Middle frontal gyrus (tissue), 1 donor: ENCODE measurements at regions not wholly inside any gene's neighbourhood (a gene's known extent, or its start where the extent isn't known, plus 50 kb on each side); places are given as distances from the start of the nearest gene placed in this dataset.

Experiments
- DNase-seq: peaks from one replicate; pipeline ENCODE4 v3.0.0-alpha.2; 2015; ENCODE audit warnings: low spot score; ENCODE audit errors: extremely low spot score

GRCh38 chr17:69716556-69716955 lies 302.1 kb downstream of the MAP2K6 start:
- DNase-seq: no peak

GRCh38 chr17:69717214-69717613 lies 302.7 kb downstream of the MAP2K6 start:
- DNase-seq: no peak

GRCh38 chr17:69717819-69718218 lies 303.3 kb downstream of the MAP2K6 start:
- DNase-seq: no peak

GRCh38 chr17:69719474-69720048 lies 305.1 kb downstream of the MAP2K6 start:
- no peak for DNase-seq

- no peak for DNase-seq
Measured at GRCh38 chr17:69722518-69722917, 308.0 kb downstream of the MAP2K6 start.

GRCh38 chr17:69723316-69723715 lies 308.8 kb downstream of the MAP2K6 start:
- no peak for DNase-seq

GRCh38 chr17:69723741-69724140 lies 309.2 kb downstream of the MAP2K6 start:
- DNase-seq: no peak

- DNase-seq: no peak
Measured at GRCh38 chr17:69724238-69724637, 309.7 kb downstream of the MAP2K6 start.

GRCh38 chr17:69725146-69725545 lies 310.6 kb downstream of the MAP2K6 start:
- no peak for DNase-seq

- DNase-seq: no peak
Measured at GRCh38 chr17:69728816-69729215, 314.3 kb downstream of the MAP2K6 start.

- DNase-seq: no peak
Measured at GRCh38 chr17:69729944-69730343, 315.4 kb downstream of the MAP2K6 start.

GRCh38 chr17:69732272-69732918 lies 317.9 kb downstream of the MAP2K6 start:
- no peak for DNase-seq

- no peak for DNase-seq
Measured at GRCh38 chr17:69733171-69734012, 318.9 kb downstream of the MAP2K6 start.

GRCh38 chr17:69734656-69735055 lies 320.2 kb downstream of the MAP2K6 start:
- no peak for DNase-seq

- DNase-seq: no peak
Measured at GRCh38 chr17:69735285-69735684, 320.8 kb downstream of the MAP2K6 start.

- no peak for DNase-seq
Measured at GRCh38 chr17:69743091-69743490, 328.6 kb downstream of the MAP2K6 start.

- DNase-seq: no peak
Measured at GRCh38 chr17:69744512-69745070, 330.1 kb downstream of the MAP2K6 start.

- DNase-seq: no peak
Measured at GRCh38 chr17:69749911-69750310, 325.1 kb upstream of the KCNJ16 start.

- DNase-seq: no peak
Measured at GRCh38 chr17:69757688-69758430, 317.2 kb upstream of the KCNJ16 start.

GRCh38 chr17:69760562-69760961 lies 314.5 kb upstream of the KCNJ16 start:
- no peak for DNase-seq

GRCh38 chr17:69761011-69761410 lies 314.0 kb upstream of the KCNJ16 start:
- no peak for DNase-seq
